H9 (cell line): ENCODE measurements at regions not wholly inside any gene's neighbourhood (a gene's known extent, or its start where the extent isn't known, plus 50 kb on each side); places are given as distances from the start of the nearest gene placed in this dataset.

Experiments used
- DNase-seq: peaks from one replicate; pipeline ENCODE4 v3.0.0-alpha.2; 2017
- H2AFZ ChIP-seq: one replicate; pipeline ENCODE4 v1.6.1; 2013; ENCODE audit warnings: mild to moderate bottlenecking, low read length, control low read depth, moderate library complexity
- H2AK5ac ChIP-seq: 2 replicates; pipeline ENCODE4 v1.6.1; 2013; ENCODE audit warnings: low read length, control low read depth, mixed read lengths; ENCODE audit not compliant: insufficient read length
- H2BK120ac ChIP-seq: one replicate; pipeline ENCODE4 v1.6.1; 2013; ENCODE audit warnings: low read depth, mild to moderate bottlenecking, low read length, control low read depth, inconsistent platforms; ENCODE audit not compliant: poor library complexity, severe bottlenecking
- H2BK12ac ChIP-seq: 2 replicates; pipeline ENCODE4 v1.6.1; 2013; ENCODE audit warnings: low read length, control low read depth, mixed read lengths, low read depth; ENCODE audit not compliant: insufficient read length
- H2BK15ac ChIP-seq: 2 replicates; pipeline ENCODE4 v1.6.1; 2013; ENCODE audit warnings: low read depth, low read length, control low read depth
- H2BK20ac ChIP-seq: one replicate; pipeline ENCODE4 v1.6.1; 2013; ENCODE audit warnings: low read depth, mild to moderate bottlenecking, low read length, control low read depth, inconsistent platforms; ENCODE audit not compliant: poor library complexity, severe bottlenecking
- H2BK5ac ChIP-seq: 2 replicates; pipeline ENCODE4 v1.6.1; 2013; ENCODE audit warnings: low read length, control low read depth, mixed read lengths; ENCODE audit not compliant: insufficient read length
- H3K14ac ChIP-seq: 2 replicates; pipeline ENCODE4 v1.6.1; 2013; ENCODE audit warnings: low read length, control low read depth; ENCODE audit not compliant: insufficient read depth
- H3K18ac ChIP-seq: 2 replicates; pipeline ENCODE4 v1.6.1; 2013; ENCODE audit warnings: low read depth, mild to moderate bottlenecking, mixed read lengths, low read length, control low read depth; ENCODE audit not compliant: insufficient read length
- H3K23ac ChIP-seq: 2 replicates; pipeline ENCODE4 v1.6.1; 2013; ENCODE audit warnings: low read length, control low read depth, mixed read lengths, low read depth; ENCODE audit not compliant: insufficient read length
- H3K23me2 ChIP-seq: 2 replicates; pipeline ENCODE4 v1.6.1; 2013; ENCODE audit warnings: low read depth, mild to moderate bottlenecking, mixed read lengths, low read length, control low read depth; ENCODE audit not compliant: insufficient read length, poor library complexity, severe bottlenecking
- H3K27ac ChIP-seq: 2 replicates; pipeline ENCODE4 v1.5.1; 2013; ENCODE audit warnings: low read length, control low read depth, mixed read lengths, low read depth; ENCODE audit not compliant: insufficient read length
- H3K27me3 ChIP-seq: 2 replicates; pipeline ENCODE4 v1.6.1; 2013; ENCODE audit warnings: low read length, control low read depth, inconsistent platforms; ENCODE audit not compliant: insufficient read depth
- H3K4ac ChIP-seq: 2 replicates; pipeline ENCODE4 v1.6.1; 2013; ENCODE audit warnings: low read depth, mild to moderate bottlenecking, control low read depth, inconsistent platforms, low read length, moderate library complexity
- H3K4me1 ChIP-seq: 2 replicates; pipeline ENCODE4 v1.6.1; 2013; ENCODE audit warnings: low read length, control low read depth, inconsistent platforms; ENCODE audit not compliant: insufficient read depth
- H3K4me2 ChIP-seq: 2 replicates; pipeline ENCODE4 v1.6.1; 2013; ENCODE audit warnings: low read length, control low read depth, mixed read lengths; ENCODE audit not compliant: insufficient read length, insufficient read depth
- H3K56ac ChIP-seq: 2 replicates; pipeline ENCODE4 v1.6.1; 2013; ENCODE audit warnings: low read depth, mild to moderate bottlenecking, mixed read lengths, low read length, control low read depth; ENCODE audit not compliant: insufficient read length
- H3K79me1 ChIP-seq: 2 replicates; pipeline ENCODE4 v1.6.1; 2013; ENCODE audit warnings: low read depth, mild to moderate bottlenecking, moderate library complexity, low read length, control low read depth, inconsistent platforms; ENCODE audit not compliant: insufficient read depth, poor library complexity, severe bottlenecking
- H3K79me2 ChIP-seq: 2 replicates; pipeline ENCODE4 v1.6.1; 2013; ENCODE audit warnings: low read length, control low read depth, inconsistent platforms; ENCODE audit not compliant: insufficient read depth
- H3K9ac ChIP-seq: 2 replicates; pipeline ENCODE4 v1.6.1; 2013; ENCODE audit warnings: low read length, control low read depth, mixed read lengths; ENCODE audit not compliant: insufficient read length; ENCODE audit errors: extremely low read depth
- H3K9me3 ChIP-seq: one replicate; pipeline ENCODE4 v1.6.1; 2013; ENCODE audit warnings: low read depth, low read length, inconsistent platforms; ENCODE audit not compliant: control insufficient read depth
- H3T11ph ChIP-seq: one replicate; pipeline ENCODE4 v1.6.1; 2013; ENCODE audit warnings: mild to moderate bottlenecking, low read length, control low read depth, inconsistent platforms
- H4K20me1 ChIP-seq: one replicate; pipeline ENCODE4 v1.6.1; 2013; ENCODE audit not compliant: control insufficient read depth, insufficient read length, insufficient read depth
- H4K5ac ChIP-seq: 2 replicates; pipeline ENCODE4 v1.6.1; 2013; ENCODE audit warnings: low read depth, mild to moderate bottlenecking, mixed read lengths, low read length, control low read depth; ENCODE audit not compliant: insufficient read length
- H4K8ac ChIP-seq: replicated peaks from 2 replicates; pipeline ENCODE4 v1.6.1; 2013; ENCODE audit warnings: low read length, control low read depth, mixed read lengths, low read depth; ENCODE audit not compliant: insufficient read length
- H4K91ac ChIP-seq: 2 replicates; pipeline ENCODE4 v1.6.1; 2013; ENCODE audit warnings: low read depth, mild to moderate bottlenecking, moderate library complexity, mixed read lengths, low read length, control low read depth; ENCODE audit not compliant: insufficient read length
- H3K27ac Mint-ChIP-seq, 3 experiments: 2 replicates in 2 of 3; 3 replicates in 1 of 3; pipeline ENCODE4 v1.8.0; 2020 to 2021; ENCODE audit warnings: mixed read lengths in 3 of 3, mild to moderate bottlenecking in 1 of 3, moderate library complexity in 1 of 3
- H3K27me3 Mint-ChIP-seq: 2 replicates; pipeline ENCODE4 v1.8.0; 2021; ENCODE audit warnings: low read depth, mild to moderate bottlenecking, moderate library complexity, mixed read lengths
- H3K36me3 Mint-ChIP-seq, 3 experiments: 2 replicates in 2 of 3; 3 replicates in 1 of 3; pipeline ENCODE4 v1.8.0; 2020 to 2021; ENCODE audit warnings: low read depth in 3 of 3, mixed read lengths in 3 of 3; ENCODE audit not compliant: insufficient read depth in 1 of 3
- H3K4me1 Mint-ChIP-seq, 2 experiments: 2 replicates each; pipeline ENCODE4 v1.8.0; 2020; ENCODE audit warnings: mixed read lengths in 2 of 2
- H3K4me3 Mint-ChIP-seq, 2 experiments: 2 replicates in 1 of 2; 3 replicates in 1 of 2; pipeline ENCODE4 v1.8.0; 2020 to 2021; ENCODE audit warnings: mild to moderate bottlenecking in 2 of 2, mixed read lengths in 2 of 2, moderate library complexity in 1 of 2
- H3K9me3 Mint-ChIP-seq, 2 experiments: 2 replicates in 1 of 2; 3 replicates in 1 of 2; pipeline ENCODE4 v1.8.0; 2020; ENCODE audit warnings: mild to moderate bottlenecking in 2 of 2, mixed read lengths in 2 of 2, moderate library complexity in 1 of 2
- WGBS: extraction: QIAGEN DNeasy Blood & Tissue Kit; methylation state at CpG from one replicate; pipeline ENCODE4 v1.1.7; 2013; ENCODE audit warnings: missing lambda C conversion rate, low lambda C conversion rate, mixed read lengths; ENCODE audit not compliant: insufficient read length; ENCODE audit errors: extremely low coverage; 5-methylcytosine and 5-hydroxymethylcytosine counted together
- TF ChIP-seq, protein P1 (sequence below): fragments of 200-600 bp; sonication (generic); conservative IDR thresholded peaks from 3 replicates; pipeline ENCODE4 v1.8.0; 2021; ENCODE audit warnings: antibody characterized with exemption, mild to moderate bottlenecking

DNA sequence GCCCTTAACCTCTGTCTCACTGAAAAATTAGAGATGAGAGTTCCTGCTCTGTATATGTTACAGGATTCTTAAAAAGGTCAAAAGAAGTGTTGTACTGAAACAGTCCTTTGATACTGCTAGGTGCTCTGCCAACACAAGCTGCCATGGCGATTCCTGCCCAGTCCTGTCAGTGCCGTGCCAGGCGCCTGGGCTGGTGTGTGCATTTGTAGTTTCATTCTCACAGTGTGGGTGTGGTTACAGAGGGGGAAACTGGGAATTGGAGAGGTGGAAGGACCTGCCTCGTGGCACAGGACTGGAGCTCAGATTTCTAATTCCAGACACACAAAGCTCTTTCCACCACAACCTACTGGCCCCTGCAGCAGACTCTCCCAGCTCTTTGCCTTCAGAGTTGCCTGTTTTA lies 122.3 kb upstream of the RAB6C start:
- DNase-seq, result no peak
- Histone ChIP-seq H4K8ac (no peak overlapping the region), H3K9ac (no peak overlapping the region), H4K5ac (no peak overlapping the region), H4K20me1 (no peaks in the 10 kb centered on the region), H3K23ac (no peak overlapping the region), H3K27me3 (no peaks in the 10 kb centered on the region), H3K9me3 (no peaks in the 10 kb centered on the region), H2BK12ac (no peak overlapping the region), H2BK120ac (no peak overlapping the region), H3K4me2 (no peak overlapping the region), H3K27ac (no peak overlapping the region), H2BK20ac (no peak overlapping the region), H3K4ac (no peak overlapping the region), H4K91ac (no peak overlapping the region), H2BK5ac (no peak overlapping the region), H2AK5ac (no peak overlapping the region), H3K23me2 (no peaks in the 10 kb centered on the region), H3K14ac (no peak overlapping the region), H2AFZ (no peak overlapping the region), H2BK15ac (no peak overlapping the region), H3K18ac (no peak overlapping the region), H3K79me1 (no peaks in the 10 kb centered on the region), H3T11ph (no peak overlapping the region), H3K79me2 (no peaks in the 10 kb centered on the region), H3K56ac (no peak overlapping the region), H3K4me1 (no peaks in the 10 kb centered on the region)
- WGBS, result no CpG with 5 or more reads among the region's 4 CpGs
- no peak overlapping the region for H3K4me3 Mint-ChIP-seq
- H3K9me3 Mint-ChIP-seq, result peaks cover 4 to 8% of the 10 kb centered on the region in 2 experiments; a peak in 4 of 5 replicates
- H3K4me1 Mint-ChIP-seq, result peaks cover 5 to 6% of the 10 kb centered on the region in 2 experiments
- peaks cover 5% of the 10 kb centered on the region for H3K27me3 Mint-ChIP-seq
- H3K27ac Mint-ChIP-seq, result peak overlapping the region in 1 of 3 experiments; percentile 19; a peak in 1 of 7 replicates
- TF ChIP-seq, protein P1, sequence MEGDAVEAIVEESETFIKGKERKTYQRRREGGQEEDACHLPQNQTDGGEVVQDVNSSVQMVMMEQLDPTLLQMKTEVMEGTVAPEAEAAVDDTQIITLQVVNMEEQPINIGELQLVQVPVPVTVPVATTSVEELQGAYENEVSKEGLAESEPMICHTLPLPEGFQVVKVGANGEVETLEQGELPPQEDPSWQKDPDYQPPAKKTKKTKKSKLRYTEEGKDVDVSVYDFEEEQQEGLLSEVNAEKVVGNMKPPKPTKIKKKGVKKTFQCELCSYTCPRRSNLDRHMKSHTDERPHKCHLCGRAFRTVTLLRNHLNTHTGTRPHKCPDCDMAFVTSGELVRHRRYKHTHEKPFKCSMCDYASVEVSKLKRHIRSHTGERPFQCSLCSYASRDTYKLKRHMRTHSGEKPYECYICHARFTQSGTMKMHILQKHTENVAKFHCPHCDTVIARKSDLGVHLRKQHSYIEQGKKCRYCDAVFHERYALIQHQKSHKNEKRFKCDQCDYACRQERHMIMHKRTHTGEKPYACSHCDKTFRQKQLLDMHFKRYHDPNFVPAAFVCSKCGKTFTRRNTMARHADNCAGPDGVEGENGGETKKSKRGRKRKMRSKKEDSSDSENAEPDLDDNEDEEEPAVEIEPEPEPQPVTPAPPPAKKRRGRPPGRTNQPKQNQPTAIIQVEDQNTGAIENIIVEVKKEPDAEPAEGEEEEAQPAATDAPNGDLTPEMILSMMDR, result no peak
- no peaks in the 10 kb centered on the region for H3K36me3 Mint-ChIP-seq
